Pulmonary artery endothelial cell (primary cell): ENCODE measurements at regions not wholly inside any gene's neighbourhood (a gene's known extent, or its start where the extent isn't known, plus 50 kb on each side); places are given as distances from the start of the nearest gene placed in this dataset.

Experiments used
- DNase-seq: peaks from one replicate; pipeline ENCODE4 v3.0.0-alpha.2; 2011; ENCODE audit warnings: low read depth, low spot score

GRCh38 chr16:51916231-51916630 is 630.7 kb downstream of the TOX3 start:
- DNase-seq = no peak

- no peak for DNase-seq
These were observed 639.3 kb downstream of the TOX3 start for GRCh38 chr16:51907680-51908079.

GRCh38 chr16:51900221-51900780 is 646.6 kb downstream of the TOX3 start:
- DNase-seq = no peak

GRCh38 chr16:51898872-51899271 is 648.1 kb downstream of the TOX3 start:
- no peak for DNase-seq

- DNase-seq = no peak
These were observed 650.9 kb downstream of the TOX3 start for GRCh38 chr16:51896013-51896412.

GRCh38 chr16:51892293-51893007 is 654.5 kb downstream of the TOX3 start:
- DNase-seq = no peak

- DNase-seq = no peak
These were observed 658.4 kb downstream of the TOX3 start for GRCh38 chr16:51888534-51888933.

- no peak for DNase-seq
These were observed 658.9 kb downstream of the TOX3 start for GRCh38 chr16:51888016-51888415.

- DNase-seq = no peak
These were observed 660.5 kb downstream of the TOX3 start for GRCh38 chr16:51886456-51886855.

- no peak for DNase-seq
These were observed 662.2 kb downstream of the TOX3 start for GRCh38 chr16:51884773-51885172.

- no peak for DNase-seq
These were observed 665.2 kb downstream of the TOX3 start for GRCh38 chr16:51881731-51882130.

- no peak for DNase-seq
These were observed 666.2 kb downstream of the TOX3 start for GRCh38 chr16:51880776-51881175.

- DNase-seq = no peak
These were observed 669.3 kb downstream of the TOX3 start for GRCh38 chr16:51877686-51878085.

GRCh38 chr16:51876934-51877333 is 670.0 kb downstream of the TOX3 start:
- no peak for DNase-seq

- no peak for DNase-seq
These were observed 670.4 kb downstream of the TOX3 start for GRCh38 chr16:51876601-51876875.

GRCh38 chr16:51875834-51876600 is 670.9 kb downstream of the TOX3 start:
- no peak for DNase-seq

GRCh38 chr16:51872524-51872923 is 674.4 kb downstream of the TOX3 start:
- DNase-seq = no peak

- no peak for DNase-seq
These were observed 676.6 kb downstream of the TOX3 start for GRCh38 chr16:51870296-51870854.

- no peak for DNase-seq
These were observed 677.8 kb downstream of the TOX3 start for GRCh38 chr16:51869176-51869575.

GRCh38 chr16:51868631-51869030 is 678.3 kb downstream of the TOX3 start:
- DNase-seq = no peak

GRCh38 chr16:51867386-51868065 is 679.4 kb downstream of the TOX3 start:
- DNase-seq = no peak

- no peak for DNase-seq
These were observed 682.4 kb downstream of the TOX3 start for GRCh38 chr16:51864575-51864974.
